ENCODE measurements at regions not wholly inside any gene's neighbourhood (a gene's known extent, or its start where the extent isn't known, plus 50 kb on each side); places are given as distances from the start of the nearest gene placed in this dataset.

- Mint-ChIP-seq H3K27me3 (peaks cover 4% of the 10 kb centered on the region), H3K4me3 (no peak overlapping the region), H3K27ac (no peak overlapping the region), H3K36me3 (no peaks in the 10 kb centered on the region), H3K4me1 (no peaks in the 10 kb centered on the region), H3K9me3 (peaks cover 0 to 2% (median 0%) of the 10 kb centered on the region in 7 donors)
- no peaks in the 10 kb centered on the region for H3K4me1 ChIP-seq (ENCODE audit: control insufficient read depth, insufficient read depth, low read length, poor library complexity, severe bottlenecking)
- H3K36me3 ChIP-seq (ENCODE audit: control insufficient read depth, insufficient read depth, low read length), result no peaks in the 10 kb centered on the region
- ATAC-seq (ENCODE audit: low read depth in 2 of 2), result no peak
- H3K27ac ChIP-seq (ENCODE audit: insufficient read depth, low read length, poor library complexity, severe bottlenecking), result no peak overlapping the region
- H3K4me3 ChIP-seq (ENCODE audit: low read depth, low read length), result no peak overlapping the region
- no peaks in the 10 kb centered on the region for H3K27me3 ChIP-seq (ENCODE audit: control insufficient read depth, insufficient read depth, low read length)
- H3K9me3 ChIP-seq (ENCODE audit: control insufficient read depth in 2 of 2, low read length in 2 of 2), result no peaks in the 10 kb centered on the region
- no peak for DNase-seq
Measured at GRCh38 chr9:80158554-80159170, 586.9 kb downstream of the TLE4 start.

GRCh38 chr9:80158131-80158530 lies 586.4 kb downstream of the TLE4 start:
- Histone ChIP-seq H3K9me3 (ENCODE audit: control insufficient read depth in 2 of 2, low read length in 2 of 2) (no peaks in the 10 kb centered on the region), H3K27me3 (ENCODE audit: control insufficient read depth, insufficient read depth, low read length) (no peaks in the 10 kb centered on the region), H3K27ac (ENCODE audit: insufficient read depth, low read length, poor library complexity, severe bottlenecking) (no peak overlapping the region), H3K36me3 (ENCODE audit: control insufficient read depth, insufficient read depth, low read length) (no peaks in the 10 kb centered on the region), H3K4me1 (ENCODE audit: control insufficient read depth, insufficient read depth, low read length, poor library complexity, severe bottlenecking) (no peaks in the 10 kb centered on the region), H3K4me3 (ENCODE audit: low read depth, low read length) (no peak overlapping the region)
- peaks cover 4% of the 10 kb centered on the region for H3K27me3 Mint-ChIP-seq
- no peak overlapping the region for H3K27ac Mint-ChIP-seq
- H3K9me3 Mint-ChIP-seq, result peaks cover 0 to 2% (median 0%) of the 10 kb centered on the region in 7 donors
- DNase-seq, result no peak
- H3K4me3 Mint-ChIP-seq, result no peak overlapping the region
- no peaks in the 10 kb centered on the region for H3K4me1 Mint-ChIP-seq
- ATAC-seq (ENCODE audit: low read depth in 2 of 2), result no peak
- no peaks in the 10 kb centered on the region for H3K36me3 Mint-ChIP-seq

- no peak overlapping the region for H3K27ac Mint-ChIP-seq
- no peak overlapping the region for H3K27ac ChIP-seq (ENCODE audit: insufficient read depth, low read length, poor library complexity, severe bottlenecking)
- ATAC-seq (ENCODE audit: low read depth in 2 of 2), result no peak
- H3K9me3 ChIP-seq (ENCODE audit: control insufficient read depth in 2 of 2, low read length in 2 of 2), result no peaks in the 10 kb centered on the region
- no peaks in the 10 kb centered on the region for H3K36me3 Mint-ChIP-seq
- no peaks in the 10 kb centered on the region for H3K27me3 ChIP-seq (ENCODE audit: control insufficient read depth, insufficient read depth, low read length)
- H3K4me1 Mint-ChIP-seq, result no peaks in the 10 kb centered on the region
- no peak for DNase-seq
- no peak overlapping the region for H3K4me3 ChIP-seq (ENCODE audit: low read depth, low read length)
- no peak overlapping the region for H3K4me3 Mint-ChIP-seq
- no peaks in the 10 kb centered on the region for H3K4me1 ChIP-seq (ENCODE audit: control insufficient read depth, insufficient read depth, low read length, poor library complexity, severe bottlenecking)
- peaks cover 4% of the 10 kb centered on the region for H3K27me3 Mint-ChIP-seq
- H3K9me3 Mint-ChIP-seq, result peaks cover 0 to 2% (median 0%) of the 10 kb centered on the region in 7 donors
- no peaks in the 10 kb centered on the region for H3K36me3 ChIP-seq (ENCODE audit: control insufficient read depth, insufficient read depth, low read length)
Measured at GRCh38 chr9:80157561-80157983, 585.8 kb downstream of the TLE4 start.

- H3K4me1 Mint-ChIP-seq, result no peaks in the 10 kb centered on the region
- Histone ChIP-seq H3K36me3 (ENCODE audit: control insufficient read depth, insufficient read depth, low read length) (no peaks in the 10 kb centered on the region), H3K9me3 (ENCODE audit: control insufficient read depth in 2 of 2, low read length in 2 of 2) (no peaks in the 10 kb centered on the region), H3K27ac (ENCODE audit: insufficient read depth, low read length, poor library complexity, severe bottlenecking) (no peak overlapping the region), H3K4me1 (ENCODE audit: control insufficient read depth, insufficient read depth, low read length, poor library complexity, severe bottlenecking) (no peaks in the 10 kb centered on the region), H3K27me3 (ENCODE audit: control insufficient read depth, insufficient read depth, low read length) (no peaks in the 10 kb centered on the region), H3K4me3 (ENCODE audit: low read depth, low read length) (no peak overlapping the region)
- ATAC-seq (ENCODE audit: low read depth in 2 of 2), result no peak
- no peaks in the 10 kb centered on the region for H3K36me3 Mint-ChIP-seq
- DNase-seq, result no peak
- H3K27ac Mint-ChIP-seq, result peak overlapping the region in 1 of 3 donors; percentile 52
- peaks cover 0 to 2% (median 0%) of the 10 kb centered on the region in 7 donors for H3K9me3 Mint-ChIP-seq
- H3K4me3 Mint-ChIP-seq, result no peak overlapping the region
- peaks cover 4% of the 10 kb centered on the region for H3K27me3 Mint-ChIP-seq
Measured at GRCh38 chr9:80156756-80157472, 585.1 kb downstream of the TLE4 start.

GRCh38 chr9:80156262-80156661 lies 584.5 kb downstream of the TLE4 start:
- H3K27ac Mint-ChIP-seq, result no peak overlapping the region
- H3K36me3 Mint-ChIP-seq, result no peaks in the 10 kb centered on the region
- no peaks in the 10 kb centered on the region for H3K9me3 ChIP-seq (ENCODE audit: control insufficient read depth in 2 of 2, low read length in 2 of 2)
- ATAC-seq (ENCODE audit: low read depth in 2 of 2) (no peak), DNase-seq (no peak)
- H3K9me3 Mint-ChIP-seq, result peaks cover 0 to 2% (median 0%) of the 10 kb centered on the region in 7 donors
- H3K27me3 ChIP-seq (ENCODE audit: control insufficient read depth, insufficient read depth, low read length), result no peaks in the 10 kb centered on the region
- no peaks in the 10 kb centered on the region for H3K4me1 Mint-ChIP-seq
- H3K4me3 ChIP-seq (ENCODE audit: low read depth, low read length), result no peak overlapping the region
- H3K27ac ChIP-seq (ENCODE audit: insufficient read depth, low read length, poor library complexity, severe bottlenecking), result no peak overlapping the region
- no peaks in the 10 kb centered on the region for H3K36me3 ChIP-seq (ENCODE audit: control insufficient read depth, insufficient read depth, low read length)
- no peaks in the 10 kb centered on the region for H3K4me1 ChIP-seq (ENCODE audit: control insufficient read depth, insufficient read depth, low read length, poor library complexity, severe bottlenecking)
- H3K27me3 Mint-ChIP-seq, result peaks cover 4% of the 10 kb centered on the region
- H3K4me3 Mint-ChIP-seq, result no peak overlapping the region

- Histone ChIP-seq H3K9me3 (ENCODE audit: control insufficient read depth in 2 of 2, low read length in 2 of 2) (no peaks in the 10 kb centered on the region), H3K27me3 (ENCODE audit: control insufficient read depth, insufficient read depth, low read length) (no peaks in the 10 kb centered on the region), H3K27ac (ENCODE audit: insufficient read depth, low read length, poor library complexity, severe bottlenecking) (no peak overlapping the region), H3K36me3 (ENCODE audit: control insufficient read depth, insufficient read depth, low read length) (no peaks in the 10 kb centered on the region), H3K4me3 (ENCODE audit: low read depth, low read length) (no peak overlapping the region), H3K4me1 (ENCODE audit: control insufficient read depth, insufficient read depth, low read length, poor library complexity, severe bottlenecking) (no peaks in the 10 kb centered on the region)
- DNase-seq, result no peak
- Mint-ChIP-seq H3K9me3 (peaks cover 0 to 12% (median 5%) of the 10 kb centered on the region in 7 donors), H3K27me3 (no peaks in the 10 kb centered on the region), H3K36me3 (no peaks in the 10 kb centered on the region), H3K27ac (no peak overlapping the region), H3K4me3 (no peak overlapping the region), H3K4me1 (no peaks in the 10 kb centered on the region)
- no peak for ATAC-seq (ENCODE audit: low read depth in 2 of 2)
Measured at GRCh38 chr9:80147866-80148265, 576.1 kb downstream of the TLE4 start.

GRCh38 chr9:80146466-80146865 lies 574.7 kb downstream of the TLE4 start:
- DNase-seq, result no peak
- no peak overlapping the region for H3K4me3 Mint-ChIP-seq
- H3K27me3 Mint-ChIP-seq, result no peaks in the 10 kb centered on the region
- Histone ChIP-seq H3K36me3 (ENCODE audit: control insufficient read depth, insufficient read depth, low read length) (no peaks in the 10 kb centered on the region), H3K9me3 (ENCODE audit: control insufficient read depth in 2 of 2, low read length in 2 of 2) (no peaks in the 10 kb centered on the region), H3K27me3 (ENCODE audit: control insufficient read depth, insufficient read depth, low read length) (no peaks in the 10 kb centered on the region), H3K4me3 (ENCODE audit: low read depth, low read length) (no peak overlapping the region), H3K4me1 (ENCODE audit: control insufficient read depth, insufficient read depth, low read length, poor library complexity, severe bottlenecking) (no peaks in the 10 kb centered on the region), H3K27ac (ENCODE audit: insufficient read depth, low read length, poor library complexity, severe bottlenecking) (no peak overlapping the region)
- no peaks in the 10 kb centered on the region for H3K36me3 Mint-ChIP-seq
- no peak overlapping the region for H3K27ac Mint-ChIP-seq
- H3K4me1 Mint-ChIP-seq, result no peaks in the 10 kb centered on the region
- ATAC-seq (ENCODE audit: low read depth in 2 of 2), result no peak
- H3K9me3 Mint-ChIP-seq, result peaks cover 0 to 12% (median 5%) of the 10 kb centered on the region in 7 donors

- H3K4me1 Mint-ChIP-seq, result no peaks in the 10 kb centered on the region
- DNase-seq, result no peak
- no peak for ATAC-seq (ENCODE audit: low read depth in 2 of 2)
- H3K4me3 Mint-ChIP-seq, result no peak overlapping the region
- Histone ChIP-seq H3K27ac (ENCODE audit: insufficient read depth, low read length, poor library complexity, severe bottlenecking) (no peak overlapping the region), H3K4me3 (ENCODE audit: low read depth, low read length) (no peak overlapping the region), H3K4me1 (ENCODE audit: control insufficient read depth, insufficient read depth, low read length, poor library complexity, severe bottlenecking) (no peaks in the 10 kb centered on the region), H3K9me3 (ENCODE audit: control insufficient read depth in 2 of 2, low read length in 2 of 2) (no peaks in the 10 kb centered on the region), H3K36me3 (ENCODE audit: control insufficient read depth, insufficient read depth, low read length) (no peaks in the 10 kb centered on the region), H3K27me3 (ENCODE audit: control insufficient read depth, insufficient read depth, low read length) (no peaks in the 10 kb centered on the region)
- no peak overlapping the region for H3K27ac Mint-ChIP-seq
- no peaks in the 10 kb centered on the region for H3K27me3 Mint-ChIP-seq
- H3K36me3 Mint-ChIP-seq, result no peaks in the 10 kb centered on the region
- H3K9me3 Mint-ChIP-seq, result peaks cover 0 to 7% (median 3%) of the 10 kb centered on the region in 7 donors
Measured at GRCh38 chr9:80144856-80145255, 573.1 kb downstream of the TLE4 start.

All from CD4-positive, CD25-positive, alpha-beta regulatory T cell (primary cell).